GM18517 (cell line): ENCODE measurements at regions not wholly inside any gene's neighbourhood (a gene's known extent, or its start where the extent isn't known, plus 50 kb on each side); places are given as distances from the start of the nearest gene placed in this dataset.

Source experiments
- ATAC-seq: cut with Tn5 transposase; IDR thresholded peaks from one replicate; pipeline ENCODE4 v1.9.1; 2021; ENCODE audit warnings: mild to moderate bottlenecking, moderate library complexity; ENCODE audit not compliant: unreplicated experiment

DNA sequence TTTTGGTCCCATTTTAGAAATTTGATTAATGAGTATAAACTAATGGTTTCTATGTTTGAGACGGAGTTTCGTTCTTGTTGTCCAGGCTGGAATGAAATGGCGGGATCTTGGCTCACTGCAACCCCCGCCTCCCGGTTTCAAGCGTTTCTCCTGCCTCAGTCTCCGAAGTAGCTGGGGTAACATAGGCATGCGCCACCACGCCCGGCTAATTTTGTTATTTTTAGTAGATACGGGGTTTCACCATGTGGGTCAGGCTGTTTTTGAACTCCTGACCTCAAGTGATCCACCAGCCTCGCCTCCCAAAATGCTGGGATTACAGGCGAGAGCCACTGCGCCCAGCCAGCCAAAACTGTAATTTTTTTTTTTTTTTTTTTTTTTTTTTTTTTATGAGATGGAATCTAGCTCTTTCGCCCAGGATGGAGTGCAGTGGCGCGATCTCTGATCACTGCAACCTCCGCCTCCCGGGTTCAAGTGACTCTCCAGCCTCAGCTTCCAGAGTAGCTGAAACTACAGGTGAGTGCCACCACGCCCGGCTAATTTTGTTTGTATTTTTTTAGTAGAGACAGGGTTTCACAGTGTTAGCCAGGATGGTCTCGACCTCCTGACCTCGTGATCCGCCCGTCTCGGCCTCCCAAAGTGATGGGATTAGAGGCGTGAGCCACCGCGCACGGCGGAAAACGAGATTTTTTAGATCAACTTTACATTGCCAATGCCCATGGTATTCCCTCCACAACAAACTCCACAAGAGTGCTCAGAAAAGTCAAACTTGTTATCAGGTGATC lies 127.8 kb downstream of the HFE start:
- no peak for ATAC-seq

DNA sequence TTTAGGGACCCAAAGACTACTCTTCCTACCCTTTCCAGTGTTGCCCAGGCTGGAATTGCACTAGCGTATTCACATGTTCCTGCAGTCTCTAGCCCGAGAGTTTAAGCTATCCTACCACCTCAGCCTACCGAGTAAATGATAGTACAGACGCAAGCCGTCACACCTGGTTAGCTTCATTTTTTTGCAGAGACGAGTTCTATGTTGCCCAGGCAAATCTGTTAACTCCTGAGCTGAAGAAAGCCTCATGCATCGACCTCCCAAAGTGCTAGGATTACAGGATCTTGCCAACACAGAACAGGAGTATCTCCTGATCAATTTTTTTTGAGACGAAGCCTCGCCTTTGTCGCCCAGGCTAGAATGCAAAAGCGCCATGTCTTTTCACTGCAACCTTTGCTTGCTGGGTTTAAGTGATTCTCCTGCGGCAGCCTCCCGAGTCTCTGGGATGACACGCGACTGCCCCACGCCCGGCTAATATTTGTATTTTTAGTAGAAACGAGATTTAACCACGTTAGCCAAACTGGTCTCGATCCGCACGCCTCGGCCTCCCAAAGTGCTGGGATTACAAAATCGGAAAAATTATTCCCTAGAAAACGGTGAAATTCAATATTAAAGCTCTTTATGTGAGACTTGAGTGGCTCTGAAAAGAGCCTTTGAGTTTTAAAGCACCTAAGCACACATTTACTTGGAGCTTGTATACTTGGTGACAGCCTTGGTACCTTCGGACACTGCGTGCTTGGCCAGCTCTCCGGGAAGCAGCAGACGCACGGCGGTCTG lies 128.5 kb downstream of the HFE start:
- peak; percentile 0 for ATAC-seq

GRCh38 chr6:26216359-26216885 lies 129.2 kb downstream of the HFE start:
- ATAC-seq, result peak; percentile 79

GRCh38 chr6:26216886-26217713 lies 129.9 kb downstream of the HFE start:
- peak; percentile 28 for ATAC-seq

- no peak for ATAC-seq
Measured at GRCh38 chr6:26217714-26218075, 130.5 kb downstream of the HFE start.

DNA sequence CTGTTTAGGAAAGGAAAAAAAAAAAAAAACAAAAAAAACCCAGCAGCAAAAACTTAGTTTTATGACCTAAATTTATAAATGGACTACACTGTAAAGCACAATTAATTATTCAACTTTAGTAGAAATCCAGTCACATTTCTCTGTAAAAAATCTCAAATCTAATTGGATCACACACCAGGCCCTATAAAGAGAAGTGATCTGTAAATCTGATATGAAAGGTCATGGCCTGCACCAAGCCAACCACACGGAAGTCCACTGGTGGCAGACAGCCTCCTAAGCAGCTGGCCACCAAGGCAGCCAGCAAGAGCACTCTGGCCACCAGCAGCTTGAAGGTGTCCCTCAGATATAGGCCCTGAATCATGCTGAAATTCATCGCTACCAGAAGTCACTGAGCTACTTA lies 131.6 kb downstream of the HFE start:
- no peak for ATAC-seq

DNA sequence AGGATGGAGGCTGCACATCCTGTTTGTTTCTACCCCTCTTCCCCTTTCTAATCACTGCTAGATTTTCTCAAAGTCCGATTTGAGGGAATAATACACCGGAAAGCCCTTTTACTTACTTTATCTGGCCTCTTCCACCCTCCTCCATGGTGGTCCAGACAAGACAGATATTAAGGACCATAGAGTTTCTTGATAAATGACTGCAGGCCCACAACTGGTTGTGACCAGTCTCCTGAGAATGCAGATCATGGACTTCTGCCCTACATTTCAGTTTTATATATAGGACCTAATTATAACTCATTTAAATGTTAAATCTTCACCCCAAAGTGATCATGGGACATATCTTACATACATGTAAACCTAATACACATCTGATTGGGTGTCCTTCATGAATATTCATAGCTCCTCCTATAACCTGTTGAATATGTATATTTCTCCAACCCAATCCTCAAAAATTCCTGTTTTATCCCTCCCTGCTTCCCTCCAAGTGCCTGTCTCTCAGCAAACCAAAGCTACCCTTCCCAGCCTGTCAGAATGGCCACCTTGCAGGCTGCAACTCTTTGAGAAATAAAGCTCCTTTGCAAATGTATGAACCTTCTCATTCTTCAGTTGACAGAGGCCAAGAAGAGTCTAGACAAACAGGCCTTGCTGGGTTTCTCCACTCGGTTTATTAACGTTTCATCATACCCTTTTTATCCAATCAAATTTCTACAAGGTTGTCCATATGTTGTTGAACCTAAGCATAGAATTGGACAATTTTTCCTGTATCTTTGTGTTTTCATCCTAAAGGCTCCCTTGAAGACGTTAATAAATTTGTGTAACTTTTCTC lies 133.1 kb downstream of the HFE start:
- ATAC-seq, result no peak

- ATAC-seq, result no peak
Measured at GRCh38 chr6:26221186-26221585, 134.0 kb downstream of the HFE start.

DNA sequence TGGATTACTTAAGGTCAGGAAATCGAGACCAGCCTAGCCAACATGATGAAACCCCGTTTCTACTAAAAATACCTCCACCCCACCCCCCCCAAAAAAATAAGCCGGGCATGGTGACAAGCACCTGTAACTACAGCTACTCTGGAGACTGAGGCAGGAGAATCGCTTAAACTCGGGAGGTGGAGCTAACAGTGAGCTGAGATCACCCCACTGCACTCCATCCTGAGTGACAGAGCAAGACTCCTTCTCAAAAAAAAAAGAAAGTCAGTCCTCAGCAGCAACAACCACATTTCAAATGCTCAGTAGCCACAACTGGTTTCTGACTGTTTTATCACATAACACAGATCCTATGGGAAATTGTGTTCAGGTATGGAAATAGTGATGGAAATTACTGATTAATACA lies 135.3 kb downstream of the HFE start:
- no peak for ATAC-seq

GRCh38 chr6:26223228-26223627 lies 136.0 kb downstream of the HFE start:
- no peak for ATAC-seq

DNA sequence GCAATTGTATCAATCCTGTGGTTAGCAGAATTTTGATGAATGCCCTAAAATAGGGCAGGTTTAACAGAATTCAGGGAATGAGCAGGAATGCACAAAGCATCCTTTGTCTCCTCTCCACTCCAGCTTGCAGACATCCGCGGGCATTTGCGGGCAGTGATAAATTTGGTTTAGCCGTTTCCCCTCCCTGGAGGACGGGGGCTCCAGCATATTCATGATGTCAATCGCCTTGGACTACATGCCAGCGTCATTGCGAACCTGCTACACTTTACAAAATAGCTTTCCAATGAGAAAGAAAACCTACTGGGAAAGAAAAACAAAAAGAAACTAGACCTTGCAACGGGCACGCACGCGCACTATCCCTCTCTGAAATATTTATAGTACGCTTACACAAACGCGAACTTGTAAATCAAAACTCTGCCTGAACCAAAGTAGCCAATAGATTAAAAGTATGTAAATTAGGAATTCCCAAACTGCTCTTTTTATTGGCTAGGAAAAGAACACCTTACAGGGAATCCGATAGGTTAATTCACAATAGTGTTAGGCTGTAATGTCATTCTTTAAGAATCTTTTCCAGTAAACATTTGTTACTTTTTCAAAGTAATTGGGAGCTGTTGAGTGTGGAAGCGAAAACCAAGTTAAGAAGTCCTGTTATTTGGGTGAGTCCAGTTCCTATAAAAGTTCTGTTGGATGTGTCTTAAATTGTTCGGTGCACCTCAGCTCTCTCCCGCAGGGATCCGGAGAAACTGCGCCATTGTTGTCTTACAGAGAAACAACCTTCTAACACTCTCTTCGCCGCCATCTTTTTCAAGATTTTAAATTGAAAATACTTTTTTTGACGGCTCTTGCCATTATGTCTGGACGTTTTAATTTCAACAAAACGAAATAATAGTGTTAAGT lies 136.7 kb downstream of the HFE start:
- ATAC-seq, result peak; percentile 56

- ATAC-seq, result no peak
Measured at GRCh38 chr6:26224547-26224912, 137.3 kb downstream of the HFE start.

DNA sequence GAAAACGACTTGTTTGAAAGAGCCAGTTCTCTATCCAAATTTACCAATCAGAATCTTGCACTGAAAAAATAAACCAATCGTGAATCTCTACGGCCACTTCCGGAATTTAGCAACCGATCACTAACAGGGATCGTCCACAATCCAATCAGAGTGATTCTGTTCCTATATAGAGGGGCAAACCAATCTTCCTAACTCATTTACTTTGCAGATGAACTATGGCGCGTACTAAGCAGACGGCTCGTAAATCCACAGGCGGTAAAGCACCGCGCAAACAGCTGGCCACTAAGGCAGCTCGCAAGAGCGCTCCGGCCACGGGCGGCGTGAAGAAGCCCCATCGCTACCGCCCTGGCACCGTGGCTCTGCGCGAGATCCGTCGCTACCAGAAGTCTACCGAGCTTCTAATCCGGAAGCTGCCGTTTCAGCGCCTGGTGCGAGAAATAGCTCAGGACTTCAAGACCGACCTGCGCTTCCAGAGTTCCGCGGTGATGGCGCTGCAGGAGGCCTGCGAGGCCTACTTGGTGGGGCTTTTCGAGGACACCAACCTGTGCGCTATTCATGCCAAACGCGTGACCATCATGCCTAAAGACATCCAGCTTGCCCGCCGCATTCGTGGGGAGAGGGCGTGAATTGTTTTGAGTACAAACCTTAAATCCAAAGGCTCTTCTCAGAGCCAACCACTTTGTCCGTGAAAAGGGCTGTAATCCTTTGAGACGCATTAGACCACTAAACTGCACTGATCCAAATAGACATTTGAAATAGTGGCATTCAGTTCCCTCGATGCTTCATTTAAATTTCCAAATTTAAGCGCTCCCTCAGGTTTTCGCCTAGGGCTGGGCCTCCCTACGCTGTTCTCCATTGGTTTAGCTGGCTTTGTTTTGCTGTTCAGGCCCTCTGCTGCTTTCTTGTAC lies 138.0 kb downstream of the HFE start:
- no peak for ATAC-seq

DNA sequence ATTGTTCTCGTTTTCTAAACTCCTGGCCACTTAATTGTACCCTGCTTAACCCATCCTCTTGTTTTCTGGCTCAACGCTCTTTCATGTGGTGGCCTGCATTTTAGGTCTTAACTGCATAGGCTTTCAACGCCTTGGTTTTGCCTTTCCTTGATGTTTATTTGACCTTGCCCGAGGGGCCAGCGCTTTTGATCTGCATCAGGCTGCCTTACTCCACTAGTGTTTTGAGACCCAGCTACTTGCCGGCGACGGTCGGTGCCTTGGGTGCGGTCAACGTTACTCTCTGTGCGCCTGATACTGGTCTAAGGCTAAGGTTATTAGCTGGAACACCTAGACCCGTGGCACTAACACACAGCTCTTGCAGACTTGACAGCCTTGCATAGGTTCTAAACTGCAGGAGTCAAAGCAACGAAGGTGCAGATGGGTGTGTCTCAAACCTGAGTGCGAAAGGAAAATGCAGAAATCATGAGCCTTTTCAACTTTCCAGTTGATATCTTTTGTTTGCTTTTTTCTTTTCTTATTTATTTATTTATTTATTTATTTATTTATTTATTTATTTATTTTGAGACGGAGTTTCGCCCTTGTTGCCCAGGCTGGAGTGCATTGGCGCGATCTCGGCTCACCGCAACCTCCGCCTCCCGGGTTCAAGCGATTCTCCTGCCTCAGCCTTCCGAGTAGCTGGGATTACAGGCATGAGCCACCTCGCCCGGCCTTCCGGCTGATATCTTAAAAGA lies 138.8 kb downstream of the HFE start:
- ATAC-seq, result no peak

DNA sequence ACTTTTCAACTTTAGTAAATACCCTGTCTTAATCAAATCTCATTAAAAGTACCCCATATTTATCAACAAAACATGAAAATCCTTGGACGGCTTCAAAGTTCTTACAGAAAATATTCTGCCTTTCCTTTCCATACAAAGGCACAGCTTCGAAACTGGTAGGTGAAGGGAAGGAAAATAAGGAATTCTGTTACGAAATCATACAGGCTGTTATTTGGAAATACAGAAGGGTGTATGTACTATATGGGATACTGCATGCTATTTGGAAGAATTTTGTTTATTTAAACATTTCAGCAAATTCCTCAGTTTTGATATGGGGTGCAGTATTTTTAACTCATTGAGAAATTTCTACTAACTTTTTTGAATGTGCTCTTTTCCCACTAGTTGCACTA lies 138.4 kb upstream of the BTN3A2 start:
- no peak for ATAC-seq

- no peak for ATAC-seq
Measured at GRCh38 chr6:26230351-26230750, 134.6 kb upstream of the BTN3A2 start.

DNA sequence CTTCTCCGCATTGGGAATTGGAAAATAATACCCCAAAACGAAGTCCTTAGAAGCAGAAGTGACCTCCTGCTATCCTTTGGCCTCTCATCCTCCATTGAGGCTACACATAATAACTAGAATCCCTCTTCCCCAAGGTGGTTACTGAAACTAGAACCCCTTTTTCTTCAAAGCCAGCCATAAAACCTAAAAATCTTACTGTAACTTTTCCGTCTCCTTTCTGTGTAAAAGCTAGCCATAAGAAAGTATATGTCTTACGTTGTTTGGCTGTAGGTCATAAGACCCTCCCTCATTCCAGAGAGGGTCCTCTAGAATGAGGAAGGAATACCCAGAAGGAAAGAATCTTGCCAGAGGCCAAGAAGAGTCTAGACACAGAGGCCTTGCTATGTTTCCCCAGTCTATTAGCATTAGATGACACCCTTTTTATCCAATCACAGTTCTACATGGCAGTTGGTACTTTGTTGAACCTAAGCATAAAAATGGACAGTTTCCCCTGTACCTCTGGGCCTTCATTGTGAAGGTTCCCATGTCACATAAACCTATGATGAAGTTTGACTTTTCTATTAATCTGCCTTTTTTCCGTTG lies 133.9 kb upstream of the BTN3A2 start:
- no peak for ATAC-seq
